D721Med (cell line): ENCODE measurements at regions not wholly inside any gene's neighbourhood (a gene's known extent, or its start where the extent isn't known, plus 50 kb on each side); places are given as distances from the start of the nearest gene placed in this dataset.

Experiments used
- DNase-seq: peaks from one replicate; pipeline ENCODE4 v3.0.0; 2011; ENCODE audit warnings: low spot score; ENCODE audit not compliant: insufficient read length
- FAIRE-seq: peaks from 2 replicates; lab custom pipeline; 2011; peaks lifted over from hg19 to GRCh38; lab: Jason Lieb, UNC
- TF ChIP-seq, protein P1 (sequence below): IDR thresholded peaks from 2 replicates; pipeline ENCODE4 v1.5.1; 2012; ENCODE audit warnings: mild to moderate bottlenecking, control low read depth; ENCODE audit not compliant: insufficient read depth; ENCODE audit errors: missing control alignments

- DNase-seq (no peak), FAIRE-seq (no peak)
- TF ChIP-seq, protein P1, sequence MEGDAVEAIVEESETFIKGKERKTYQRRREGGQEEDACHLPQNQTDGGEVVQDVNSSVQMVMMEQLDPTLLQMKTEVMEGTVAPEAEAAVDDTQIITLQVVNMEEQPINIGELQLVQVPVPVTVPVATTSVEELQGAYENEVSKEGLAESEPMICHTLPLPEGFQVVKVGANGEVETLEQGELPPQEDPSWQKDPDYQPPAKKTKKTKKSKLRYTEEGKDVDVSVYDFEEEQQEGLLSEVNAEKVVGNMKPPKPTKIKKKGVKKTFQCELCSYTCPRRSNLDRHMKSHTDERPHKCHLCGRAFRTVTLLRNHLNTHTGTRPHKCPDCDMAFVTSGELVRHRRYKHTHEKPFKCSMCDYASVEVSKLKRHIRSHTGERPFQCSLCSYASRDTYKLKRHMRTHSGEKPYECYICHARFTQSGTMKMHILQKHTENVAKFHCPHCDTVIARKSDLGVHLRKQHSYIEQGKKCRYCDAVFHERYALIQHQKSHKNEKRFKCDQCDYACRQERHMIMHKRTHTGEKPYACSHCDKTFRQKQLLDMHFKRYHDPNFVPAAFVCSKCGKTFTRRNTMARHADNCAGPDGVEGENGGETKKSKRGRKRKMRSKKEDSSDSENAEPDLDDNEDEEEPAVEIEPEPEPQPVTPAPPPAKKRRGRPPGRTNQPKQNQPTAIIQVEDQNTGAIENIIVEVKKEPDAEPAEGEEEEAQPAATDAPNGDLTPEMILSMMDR, result no peak
Measured at GRCh38 chr9:13513716-13514444, 234.4 kb upstream of the MPDZ start.

DNA sequence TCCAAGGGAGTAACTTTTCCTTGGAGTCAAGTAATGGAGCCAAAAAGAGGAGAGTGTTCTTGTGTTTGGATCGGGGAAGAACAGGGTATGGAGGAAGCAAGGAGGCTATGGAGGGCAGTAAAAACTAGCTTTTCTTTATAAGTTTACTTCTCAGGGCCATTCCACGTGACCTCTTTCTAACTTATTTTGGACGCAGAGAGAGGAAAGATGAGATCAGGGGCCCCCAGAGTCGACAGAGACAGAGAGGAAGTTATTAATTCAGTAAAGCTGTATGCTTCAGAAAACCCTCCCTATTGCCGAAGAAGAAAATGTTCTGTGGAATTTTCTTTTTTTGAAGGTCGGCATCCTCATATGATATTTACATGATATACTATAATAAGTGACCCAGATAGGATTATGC lies 233.8 kb upstream of the MPDZ start:
- DNase-seq, result no peak
- TF ChIP-seq, protein P1, result no peak
- no peak for FAIRE-seq

DNA sequence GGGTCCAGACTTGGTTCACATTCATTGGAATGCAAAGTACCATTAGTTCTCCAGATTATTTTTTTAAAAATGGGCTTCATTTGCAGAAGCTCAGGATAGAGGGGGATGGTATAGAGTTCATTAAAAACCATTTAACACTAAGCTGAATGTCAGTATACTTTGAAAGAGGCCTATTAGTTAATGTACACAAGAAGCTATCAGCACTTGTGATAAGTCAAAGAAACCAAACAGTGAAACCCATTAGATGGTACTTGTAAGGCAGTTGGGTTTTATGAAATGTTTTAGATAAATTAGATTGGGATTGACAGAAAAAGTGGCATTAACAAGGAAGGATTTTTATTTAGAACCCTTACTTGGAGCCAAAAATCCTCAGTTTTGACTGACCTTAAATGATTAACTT lies 229.2 kb upstream of the MPDZ start:
- FAIRE-seq (no peak), DNase-seq (no peak)
- TF ChIP-seq, protein P1, result no peak

GRCh38 chr9:13508086-13508485 lies 228.6 kb upstream of the MPDZ start:
- DNase-seq (no peak), FAIRE-seq (no peak)
- TF ChIP-seq, protein P1, result no peak

GRCh38 chr9:13505797-13506196 lies 226.3 kb upstream of the MPDZ start:
- no peak for DNase-seq
- FAIRE-seq, result no peak
- TF ChIP-seq, protein P1, result no peak

DNA sequence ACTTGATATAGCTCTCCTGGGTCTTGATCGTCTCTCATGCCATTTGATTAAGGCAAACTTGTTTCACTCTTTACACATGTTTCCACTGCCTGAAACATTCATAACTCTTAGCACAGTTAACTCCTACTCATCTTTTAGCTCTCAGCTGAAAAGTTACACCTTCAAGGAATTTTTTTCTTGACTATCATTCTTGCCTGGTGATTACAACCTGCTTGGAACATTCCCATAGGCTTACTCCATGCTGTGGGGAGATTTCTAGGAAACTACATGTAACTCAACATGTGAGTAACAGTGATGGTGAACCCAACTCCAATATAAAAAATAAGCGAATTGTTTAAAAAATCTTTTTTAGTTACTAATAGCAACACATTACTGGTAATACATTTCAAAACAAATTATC lies 224.1 kb upstream of the MPDZ start:
- TF ChIP-seq, protein P1, result no peak
- FAIRE-seq (no peak), DNase-seq (no peak)

- FAIRE-seq (no peak), DNase-seq (no peak)
- TF ChIP-seq, protein P1, result no peak
Measured at GRCh38 chr9:13502484-13502883, 223.0 kb upstream of the MPDZ start.
